ENCODE measurements at regions not wholly inside any gene's neighbourhood (a gene's known extent, or its start where the extent isn't known, plus 50 kb on each side); places are given as distances from the start of the nearest gene placed in this dataset.

GRCh38 chr9:84485539-84485938 is 145.0 kb upstream of the SLC28A3 start:
- no peak overlapping the region for H3K27ac Mint-ChIP-seq
- Histone ChIP-seq H3K36me3 (ENCODE audit: control insufficient read depth, insufficient read depth, low read length) (no peaks in the 10 kb centered on the region), H3K27ac (ENCODE audit: low read length) (no peak overlapping the region), H3K4me1 (ENCODE audit: control insufficient read depth, insufficient read depth, low read length) (no peaks in the 10 kb centered on the region), H3K4me3 (ENCODE audit: low read length) (no peak overlapping the region), H3K27me3 (ENCODE audit: control insufficient read depth, insufficient read depth, low read length) (no peaks in the 10 kb centered on the region), H3K9me3 (ENCODE audit: control insufficient read depth, insufficient read depth, low read length) (no peaks in the 10 kb centered on the region)
- no peaks in the 10 kb centered on the region for H3K4me1 Mint-ChIP-seq
- DNase-seq (no peak), ATAC-seq (no peak)
- no peaks in the 10 kb centered on the region for H3K36me3 Mint-ChIP-seq
- peaks cover 11 to 13% of the 10 kb centered on the region in 2 donors for H3K27me3 Mint-ChIP-seq (ENCODE audit: low read depth in 2 of 2)
- 78% methylated on average over 2 of the region's 2 CpGs for WGBS (ENCODE audit: insufficient coverage)
- TF ChIP-seq CTCF (IDR thresholded peaks at IDR 0.05): no peak
- no peak overlapping the region for H3K4me3 Mint-ChIP-seq
- intact Hi-C loops (cut with micrococcal nuclease): no loop called here
- H3K9me3 Mint-ChIP-seq: no peaks in the 10 kb centered on the region

GRCh38 chr9:84486663-84487062 is 146.1 kb upstream of the SLC28A3 start:
- Mint-ChIP-seq H3K36me3 (no peaks in the 10 kb centered on the region), H3K27ac (no peak overlapping the region), H3K27me3 (ENCODE audit: low read depth in 2 of 2) (peaks cover 11 to 13% of the 10 kb centered on the region in 2 donors), H3K9me3 (no peaks in the 10 kb centered on the region), H3K4me3 (no peak overlapping the region), H3K4me1 (no peaks in the 10 kb centered on the region)
- Histone ChIP-seq H3K9me3 (ENCODE audit: control insufficient read depth, insufficient read depth, low read length) (no peaks in the 10 kb centered on the region), H3K4me1 (ENCODE audit: control insufficient read depth, insufficient read depth, low read length) (no peaks in the 10 kb centered on the region), H3K27me3 (ENCODE audit: control insufficient read depth, insufficient read depth, low read length) (no peaks in the 10 kb centered on the region), H3K36me3 (ENCODE audit: control insufficient read depth, insufficient read depth, low read length) (no peaks in the 10 kb centered on the region), H3K27ac (ENCODE audit: low read length) (no peak overlapping the region), H3K4me3 (ENCODE audit: low read length) (no peak overlapping the region)
- WGBS (ENCODE audit: insufficient coverage): 50% methylated on average over 1 of the region's 1 CpG
- intact Hi-C loops (cut with micrococcal nuclease): no loop called here
- TF ChIP-seq CTCF (IDR thresholded peaks at IDR 0.05): no peak
- no peak for DNase-seq
- ATAC-seq: no peak

DNA sequence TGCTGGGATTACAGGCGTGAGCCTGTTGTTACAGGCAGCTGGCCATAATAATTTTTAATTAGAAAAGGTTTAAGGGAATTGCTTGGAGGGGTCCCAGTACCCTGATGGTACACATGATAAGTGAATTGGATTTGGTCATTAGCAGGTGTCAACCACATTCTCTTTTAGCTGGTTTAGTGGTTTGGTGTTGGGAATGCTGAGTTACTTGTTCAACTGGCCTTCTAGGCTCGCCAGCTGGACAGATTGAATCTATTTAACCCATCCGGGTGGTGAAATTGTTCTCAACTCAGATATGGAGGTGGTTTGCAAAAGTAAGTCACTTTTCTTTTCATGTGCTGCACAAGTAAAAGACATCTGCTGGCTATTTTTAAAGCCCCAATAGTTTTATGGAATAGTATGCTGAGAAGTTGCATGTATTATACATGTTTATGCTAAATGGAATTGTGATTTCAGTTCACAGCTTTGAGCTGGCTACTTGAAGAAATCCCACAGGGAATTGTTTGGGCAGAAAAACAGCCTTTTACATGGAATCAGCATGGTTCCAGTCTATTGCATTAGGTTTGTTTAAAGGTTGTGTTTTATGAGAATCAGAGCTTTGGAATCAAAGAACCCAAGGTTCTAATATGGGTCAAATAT is 149.8 kb upstream of the SLC28A3 start:
- no peak overlapping the region for H3K27ac Mint-ChIP-seq
- ATAC-seq (no peak), DNase-seq (no peak)
- no peak overlapping the region for H3K27ac ChIP-seq (ENCODE audit: low read length)
- no peaks in the 10 kb centered on the region for H3K9me3 ChIP-seq (ENCODE audit: control insufficient read depth, insufficient read depth, low read length)
- H3K36me3 Mint-ChIP-seq: no peaks in the 10 kb centered on the region
- H3K36me3 ChIP-seq (ENCODE audit: control insufficient read depth, insufficient read depth, low read length): no peaks in the 10 kb centered on the region
- no peaks in the 10 kb centered on the region for H3K9me3 Mint-ChIP-seq
- peaks cover 7 to 12% of the 10 kb centered on the region in 2 donors for H3K27me3 Mint-ChIP-seq (ENCODE audit: low read depth in 2 of 2)
- no peak overlapping the region for H3K4me3 Mint-ChIP-seq
- peaks cover 0 to 4% of the 10 kb centered on the region in 2 donors for H3K4me1 Mint-ChIP-seq
- no peak for TF ChIP-seq CTCF (IDR thresholded peaks at IDR 0.05)
- intact Hi-C loops (cut with micrococcal nuclease): no loop called here
- H3K4me3 ChIP-seq (ENCODE audit: low read length): no peak overlapping the region
- 81% methylated on average over 3 of the region's 3 CpGs for WGBS (ENCODE audit: insufficient coverage)
- no peaks in the 10 kb centered on the region for H3K4me1 ChIP-seq (ENCODE audit: control insufficient read depth, insufficient read depth, low read length)
- no peaks in the 10 kb centered on the region for H3K27me3 ChIP-seq (ENCODE audit: control insufficient read depth, insufficient read depth, low read length)

GRCh38 chr9:84490842-84491325 is 150.3 kb upstream of the SLC28A3 start:
- Histone ChIP-seq H3K27me3 (ENCODE audit: control insufficient read depth, insufficient read depth, low read length) (peaks cover 1% of the 10 kb centered on the region), H3K9me3 (ENCODE audit: control insufficient read depth, insufficient read depth, low read length) (no peaks in the 10 kb centered on the region), H3K36me3 (ENCODE audit: control insufficient read depth, insufficient read depth, low read length) (no peaks in the 10 kb centered on the region), H3K27ac (ENCODE audit: low read length) (no peak overlapping the region), H3K4me1 (ENCODE audit: control insufficient read depth, insufficient read depth, low read length) (no peaks in the 10 kb centered on the region), H3K4me3 (ENCODE audit: low read length) (no peak overlapping the region)
- H3K36me3 Mint-ChIP-seq: no peaks in the 10 kb centered on the region
- H3K9me3 Mint-ChIP-seq: no peaks in the 10 kb centered on the region
- no peak overlapping the region for H3K4me3 Mint-ChIP-seq
- no peak overlapping the region for H3K27ac Mint-ChIP-seq
- ATAC-seq: no peak
- no peak for DNase-seq
- H3K4me1 Mint-ChIP-seq: peaks cover 0 to 4% of the 10 kb centered on the region in 2 donors
- 88% methylated on average over 1 of the region's 1 CpG for WGBS (ENCODE audit: insufficient coverage)
- H3K27me3 Mint-ChIP-seq (ENCODE audit: low read depth in 2 of 2): peaks cover 6 to 7% of the 10 kb centered on the region in 2 donors
- no peak for TF ChIP-seq CTCF (IDR thresholded peaks at IDR 0.05)
- intact Hi-C loops (cut with micrococcal nuclease): no loop called here

Data from natural killer cell (primary cell).